GM19240 (cell line): ENCODE measurements at regions not wholly inside any gene's neighbourhood (a gene's known extent, or its start where the extent isn't known, plus 50 kb on each side); places are given as distances from the start of the nearest gene placed in this dataset.

ENCODE experiments used
- DNase-seq: peaks from one replicate; pipeline ENCODE4 v3.0.0; 2011; ENCODE audit warnings: low spot score; ENCODE audit not compliant: insufficient read length

DNA sequence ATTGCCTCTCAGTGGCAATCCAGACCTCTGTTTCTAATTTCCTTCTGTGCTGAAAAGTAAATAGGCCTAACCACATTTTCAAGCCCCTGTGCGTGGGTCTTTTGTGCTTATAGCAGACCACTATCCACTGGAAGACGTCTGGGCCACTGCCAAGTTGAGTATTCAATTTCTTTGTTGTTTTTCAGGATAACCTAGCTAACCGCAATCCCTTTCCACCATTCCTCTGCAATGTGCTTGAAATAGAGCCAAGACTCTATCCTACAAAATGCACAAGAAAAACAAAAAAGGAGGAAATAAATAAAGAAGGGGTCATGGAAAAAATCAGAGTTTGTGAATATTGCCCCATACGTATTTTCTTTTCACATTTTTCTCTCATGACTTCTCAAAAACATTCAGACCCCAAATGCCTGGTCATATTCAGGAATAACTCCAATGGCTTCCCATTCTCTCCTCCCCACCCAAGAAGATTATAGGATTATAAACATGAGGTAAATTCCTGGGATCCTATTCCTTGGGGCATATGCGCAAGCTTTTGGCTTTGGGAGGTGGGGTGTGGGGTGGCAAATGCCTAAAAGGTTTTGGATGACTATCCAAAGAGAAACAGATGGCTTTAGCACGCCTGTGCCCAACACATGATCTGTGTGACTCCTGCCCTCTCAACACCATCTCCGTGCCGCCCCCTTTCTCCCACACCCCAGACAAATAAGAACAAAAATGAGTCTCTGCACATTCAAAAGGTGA, 217.9 kb upstream of the THBS1 start:
- no peak for DNase-seq

DNA sequence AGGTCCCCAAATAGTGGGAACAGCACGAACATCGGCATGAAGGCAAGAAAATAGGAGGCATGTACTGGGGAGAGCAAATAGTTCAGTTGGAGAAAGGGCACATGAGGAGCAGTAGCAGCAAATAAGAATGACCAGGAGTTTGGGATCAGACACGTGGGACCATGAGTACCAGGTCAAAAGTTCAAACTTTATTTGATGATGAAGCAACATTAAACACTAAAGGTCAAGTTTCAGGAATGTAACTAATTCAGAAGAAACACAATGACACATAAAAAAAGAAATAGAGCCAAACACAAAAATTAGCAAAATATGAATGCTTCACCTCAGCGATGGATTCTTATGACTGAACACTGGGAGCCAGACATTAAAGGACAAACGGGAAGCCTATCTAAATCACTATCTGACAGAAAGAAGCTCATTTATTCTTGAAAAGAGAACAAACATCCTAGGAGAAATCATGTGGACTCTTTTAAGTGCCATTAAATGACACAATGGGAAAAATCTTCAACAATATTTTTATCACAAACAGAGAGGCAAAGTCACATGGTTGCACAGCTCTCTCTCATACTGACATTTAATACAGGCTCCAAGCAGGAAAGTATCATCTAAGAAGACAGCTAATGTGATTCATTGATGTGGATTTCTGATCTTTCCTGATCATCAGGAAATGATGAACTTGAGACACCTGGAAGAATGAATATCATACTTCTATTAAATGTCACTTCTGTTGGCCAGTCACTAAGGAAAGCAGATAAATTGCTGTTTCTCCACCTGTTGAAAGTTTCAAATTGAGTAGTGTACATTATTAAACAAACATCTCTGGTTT, 216.9 kb upstream of the THBS1 start:
- no peak for DNase-seq

DNA sequence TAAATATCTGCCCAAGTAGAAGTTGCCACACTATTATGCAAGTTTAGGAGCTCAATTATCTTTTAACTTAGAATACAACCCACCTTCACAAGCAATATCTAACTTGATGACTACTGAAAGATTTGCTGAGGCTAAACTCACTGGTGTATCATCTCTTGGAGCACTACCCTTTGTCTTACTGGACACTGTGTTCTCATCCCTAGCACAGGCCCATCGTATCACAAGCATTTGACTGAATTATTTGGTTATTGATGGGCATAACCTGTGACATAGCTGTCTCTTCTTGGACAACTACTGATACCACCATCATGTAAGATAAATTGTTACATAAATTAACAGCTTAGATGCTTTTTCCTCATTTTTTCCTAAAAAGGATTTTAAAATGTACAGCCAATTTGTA, 216.2 kb upstream of the THBS1 start:
- no peak for DNase-seq

DNA sequence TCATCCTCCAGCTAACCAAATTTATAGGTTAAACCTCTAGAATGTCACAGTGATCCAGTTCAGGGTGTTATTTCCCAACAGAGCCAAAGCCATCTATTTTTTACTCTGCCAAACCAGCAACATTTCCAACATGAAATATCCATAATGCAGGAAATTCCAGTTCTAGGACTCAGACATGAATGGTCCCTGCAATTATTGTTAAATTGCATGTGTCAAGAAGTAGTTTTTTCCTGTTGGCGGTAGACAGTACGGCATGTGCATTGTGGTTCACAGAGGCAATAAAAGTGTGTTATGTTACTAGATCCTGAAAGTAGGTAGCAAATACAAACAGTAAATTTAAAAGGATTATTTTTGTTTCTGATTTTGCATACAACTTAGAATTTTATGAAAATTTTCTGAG, 215.7 kb upstream of the THBS1 start:
- DNase-seq: no peak

DNA sequence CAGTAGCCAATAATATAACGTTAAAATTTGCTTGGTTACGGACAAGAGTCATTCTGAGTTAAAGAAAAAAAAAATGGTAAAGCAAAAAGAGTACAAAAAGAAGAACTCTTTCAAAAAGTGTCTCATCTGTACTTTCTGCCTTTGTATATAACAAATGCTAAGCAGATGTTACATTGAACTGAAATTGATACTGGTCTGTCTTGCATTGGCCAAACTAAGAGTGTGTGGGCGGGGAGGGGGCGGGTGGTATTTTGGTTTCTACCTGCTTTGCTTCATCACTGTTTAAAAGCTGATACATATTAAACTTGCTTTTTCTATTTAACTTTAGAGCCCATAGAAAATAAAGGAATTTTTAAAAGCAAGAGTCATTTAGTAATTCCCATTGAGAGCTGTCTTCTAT, 215.0 kb upstream of the THBS1 start:
- DNase-seq: no peak

DNA sequence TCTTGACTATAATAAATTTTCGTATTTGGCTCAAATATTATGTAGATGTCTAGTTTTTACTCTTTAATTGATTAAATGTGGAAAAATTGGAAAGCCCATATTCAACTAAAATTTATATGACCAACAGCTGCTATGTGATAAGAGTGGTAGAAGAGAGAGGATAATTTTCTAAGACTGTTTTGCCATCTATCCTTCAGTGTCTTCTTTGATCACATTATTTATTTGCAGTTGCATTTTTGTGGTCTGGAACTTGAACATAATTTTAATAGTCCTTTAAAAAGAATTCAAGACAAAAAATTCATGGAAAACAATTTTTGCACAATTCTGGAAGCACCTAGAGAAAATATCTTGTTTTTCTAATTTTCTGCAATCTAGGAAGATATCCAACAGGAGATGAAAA, 213.3 kb upstream of the THBS1 start:
- no peak for DNase-seq

DNA sequence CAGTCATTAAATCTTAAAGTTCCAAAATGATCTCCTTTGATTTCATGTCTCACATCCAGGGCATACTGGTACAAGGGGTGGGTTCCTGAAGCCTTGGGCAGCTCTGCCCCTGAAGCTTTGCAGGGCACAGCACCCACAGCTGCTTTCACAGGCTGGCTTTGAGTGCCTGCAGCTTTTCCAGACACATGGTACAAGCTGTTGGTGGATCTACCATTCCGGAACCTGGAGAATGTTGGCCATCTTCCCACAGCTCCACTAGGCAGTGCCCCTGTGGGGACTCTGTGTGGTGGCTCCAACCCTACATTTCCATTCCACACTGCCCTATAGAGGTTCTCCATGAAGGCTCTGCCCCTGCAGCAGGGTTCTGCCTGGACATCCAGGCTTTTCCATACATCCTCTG, 211.1 kb upstream of the THBS1 start:
- no peak for DNase-seq

DNA sequence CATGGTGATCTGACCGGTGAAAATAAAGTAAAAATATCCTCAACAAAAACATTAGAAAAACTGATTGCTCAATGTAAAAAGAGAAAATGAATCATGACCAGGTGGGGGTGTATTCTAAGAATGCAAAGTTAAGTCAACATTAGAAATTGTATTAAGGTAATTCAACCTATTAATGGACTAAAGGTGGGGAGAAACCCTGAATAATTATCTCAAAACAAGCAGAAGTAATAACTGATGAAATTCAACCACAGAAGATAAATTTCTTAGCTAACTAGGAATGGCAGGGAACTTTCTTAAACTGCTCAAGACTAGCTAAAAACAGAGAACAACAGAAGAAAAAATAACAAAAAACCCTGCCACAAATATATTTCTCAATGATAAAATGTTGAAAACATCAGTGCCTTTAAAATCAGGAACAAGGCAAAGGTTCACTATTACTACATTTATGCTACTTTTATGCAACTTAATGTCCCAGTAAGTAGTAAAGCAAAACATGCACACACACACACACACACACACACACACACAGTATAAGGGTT, 204.4 kb upstream of the THBS1 start:
- no peak for DNase-seq

DNA sequence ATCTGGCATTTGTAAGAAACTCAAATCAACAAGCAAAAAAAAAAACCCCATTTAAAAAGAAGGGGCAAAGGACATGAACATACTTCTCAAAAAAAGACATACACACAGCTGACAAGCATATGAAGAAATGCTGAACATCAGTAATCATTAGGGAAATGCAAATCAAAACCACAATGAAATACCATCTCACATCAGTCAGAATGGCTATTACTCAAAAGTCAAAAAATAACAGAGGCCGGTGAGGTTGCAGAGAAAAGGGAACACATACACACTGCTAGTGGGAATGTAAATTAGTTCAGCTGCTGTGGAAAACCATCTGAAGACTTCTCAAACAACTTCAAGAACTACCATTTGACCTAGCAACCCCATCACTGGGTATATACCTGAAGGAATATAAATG, 199.4 kb upstream of the THBS1 start:
- no peak for DNase-seq

DNA sequence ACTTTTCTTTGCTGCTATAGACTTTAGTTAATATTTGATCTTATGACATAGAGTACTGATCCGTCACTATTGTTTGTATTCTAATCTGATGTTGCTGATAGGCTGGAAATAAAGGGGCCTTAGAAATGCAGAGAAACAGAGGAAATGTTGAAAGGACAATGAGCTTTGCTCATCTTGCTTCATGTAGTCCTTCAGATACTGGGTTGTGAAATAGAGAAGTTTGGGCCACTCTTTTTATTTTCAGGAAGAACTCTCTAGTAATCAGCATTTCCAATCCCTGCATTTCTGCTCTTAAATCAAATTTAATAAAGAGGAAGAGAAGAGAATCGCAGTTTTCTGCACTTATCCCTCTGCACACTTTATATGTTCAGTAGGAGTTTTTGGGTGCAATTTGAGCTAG, 192.8 kb upstream of the THBS1 start:
- no peak for DNase-seq

DNA sequence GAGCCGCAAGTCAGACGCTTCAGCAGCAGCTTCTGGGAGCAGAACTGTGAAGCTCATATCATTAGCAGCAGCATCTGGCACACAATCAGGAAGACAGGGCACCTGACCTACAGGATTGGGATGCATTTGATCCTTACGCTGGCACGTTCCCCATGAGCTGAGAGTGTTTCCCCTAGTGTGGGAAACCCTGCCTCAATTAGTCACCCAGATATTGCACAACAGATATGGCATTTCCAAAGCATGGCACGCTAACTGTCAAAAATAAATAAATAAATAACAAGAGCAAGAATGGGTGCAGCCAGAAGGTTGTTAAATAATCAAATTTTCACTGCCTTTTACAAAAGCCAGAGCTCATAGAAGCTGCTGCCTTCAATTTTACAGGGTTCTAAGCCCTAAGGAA, 189.6 kb upstream of the THBS1 start:
- DNase-seq: no peak

DNA sequence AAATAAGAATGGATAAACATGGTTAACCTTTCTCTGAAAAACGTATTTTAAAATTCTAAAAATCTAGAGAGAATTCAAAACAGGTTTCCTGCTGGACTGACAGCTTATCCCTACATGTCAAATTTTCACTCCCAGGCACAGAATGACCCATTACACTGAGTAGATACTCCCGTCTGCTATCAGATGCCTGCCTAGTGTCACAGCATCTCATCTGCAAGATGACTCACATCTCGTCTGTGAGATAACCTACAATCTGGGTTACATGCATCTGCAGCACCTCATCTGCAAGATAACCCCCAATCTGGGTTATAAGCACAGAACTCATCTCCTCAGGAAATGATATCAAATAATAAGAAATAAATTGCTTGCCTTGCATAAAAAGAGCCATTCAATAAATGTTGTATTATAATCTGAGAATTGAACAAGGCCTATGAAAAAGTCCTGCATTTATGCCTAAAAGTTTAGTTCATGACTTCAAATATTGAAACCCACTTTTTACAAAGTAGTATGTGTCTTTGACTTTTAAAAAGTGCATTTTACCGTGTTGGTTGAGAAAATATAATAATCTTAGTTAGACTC, 188.3 kb upstream of the THBS1 start:
- DNase-seq: no peak

DNA sequence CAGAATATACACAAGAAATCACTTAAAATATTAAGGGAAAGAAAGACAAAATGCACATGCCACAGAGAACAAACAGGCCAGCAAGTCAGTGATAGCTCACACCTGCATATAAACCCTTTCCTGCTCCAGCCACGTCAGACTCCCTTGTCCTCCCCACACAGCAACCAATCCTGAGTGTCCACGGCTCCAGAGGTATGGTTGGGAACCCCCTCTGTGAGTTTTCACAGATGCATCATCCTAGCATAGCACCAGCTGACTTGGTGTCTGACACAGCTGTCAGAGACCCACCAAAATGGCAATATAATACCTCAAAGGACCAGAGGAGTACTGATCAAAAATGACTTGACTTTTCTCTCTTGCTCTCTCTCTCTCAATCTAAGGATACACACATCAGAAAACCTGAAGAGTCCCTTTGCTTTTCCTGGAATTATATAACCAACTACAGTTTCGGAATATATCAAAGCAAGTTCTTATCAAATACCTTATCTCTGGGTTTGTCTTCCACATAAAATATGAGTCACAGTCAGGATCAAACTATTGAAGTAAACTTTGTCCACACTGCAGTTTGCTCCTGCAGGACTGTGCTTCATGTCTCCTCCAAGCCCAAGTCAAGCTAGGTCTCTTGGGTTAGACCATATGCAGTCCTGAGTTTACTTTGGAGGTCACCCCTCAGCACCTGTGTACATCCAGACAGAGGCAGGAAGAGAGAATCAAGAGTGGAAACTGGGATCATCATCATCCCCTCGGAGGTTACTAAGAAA, 187.1 kb upstream of the THBS1 start:
- no peak for DNase-seq

DNA sequence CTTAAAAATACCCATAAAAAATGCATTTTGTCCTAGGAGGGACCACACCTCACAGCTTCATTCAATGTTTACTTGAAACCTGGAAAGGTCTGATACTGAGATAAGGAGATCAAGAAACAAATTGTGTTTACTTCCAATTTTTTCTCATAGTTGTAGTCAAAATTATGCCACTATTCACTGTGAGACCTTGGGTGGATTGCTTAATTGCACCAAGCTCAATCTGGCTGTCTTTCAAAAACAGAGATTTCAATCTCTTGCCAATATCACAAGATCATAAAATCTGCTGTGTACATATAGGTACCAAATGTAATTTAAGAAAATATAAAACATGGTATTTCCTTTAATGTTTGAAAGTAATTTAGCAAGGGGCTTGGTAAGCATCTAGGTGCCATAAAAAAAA, 186.4 kb upstream of the THBS1 start:
- no peak for DNase-seq

DNA sequence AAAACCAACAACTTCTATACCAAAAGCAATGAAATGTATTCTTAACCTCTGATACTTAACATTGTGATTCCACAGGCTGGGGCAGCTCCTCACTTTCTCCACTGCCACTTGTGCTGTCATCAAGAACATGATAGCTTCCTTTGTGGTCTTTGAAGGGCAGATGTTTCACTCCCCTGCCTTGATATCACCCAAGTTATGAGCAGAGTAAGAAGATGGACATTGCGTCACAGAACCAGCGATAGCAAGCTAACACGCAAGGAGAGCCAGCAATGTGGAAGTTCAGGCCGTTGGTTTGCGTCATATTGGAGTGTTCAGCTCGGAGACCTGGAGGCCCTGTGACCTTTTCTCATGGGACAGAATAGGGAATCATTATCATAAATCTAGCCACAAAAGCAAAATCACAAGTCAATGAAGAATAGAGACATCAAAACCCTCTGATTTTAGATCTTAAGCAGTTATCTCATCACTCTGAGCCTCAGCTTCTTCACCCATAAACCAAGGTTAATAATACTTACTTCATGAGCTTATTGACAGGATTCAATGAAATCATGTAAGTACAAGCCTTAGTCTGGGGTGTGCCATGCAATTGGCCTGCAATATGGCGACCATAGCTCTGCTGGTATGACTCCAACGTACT, 183.8 kb upstream of the THBS1 start:
- DNase-seq: no peak

DNA sequence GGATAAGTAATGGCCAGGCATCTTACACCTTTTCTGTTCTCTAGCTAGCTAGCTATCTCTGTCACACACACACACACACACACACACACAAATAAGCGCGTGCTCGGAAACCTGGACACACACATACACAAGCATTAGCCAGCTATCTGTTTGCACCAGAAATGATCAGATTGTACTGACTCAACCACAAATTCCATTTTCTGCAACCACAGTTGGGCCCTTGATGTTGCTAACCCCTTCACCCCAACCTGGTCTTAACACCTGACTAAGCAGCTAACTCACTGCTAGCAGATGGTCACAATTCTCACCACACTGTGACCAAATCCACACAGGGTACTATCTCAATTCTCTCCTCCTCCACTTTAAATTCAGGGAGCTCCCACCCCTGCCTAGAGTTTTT, 183.0 kb upstream of the THBS1 start:
- DNase-seq: no peak

DNA sequence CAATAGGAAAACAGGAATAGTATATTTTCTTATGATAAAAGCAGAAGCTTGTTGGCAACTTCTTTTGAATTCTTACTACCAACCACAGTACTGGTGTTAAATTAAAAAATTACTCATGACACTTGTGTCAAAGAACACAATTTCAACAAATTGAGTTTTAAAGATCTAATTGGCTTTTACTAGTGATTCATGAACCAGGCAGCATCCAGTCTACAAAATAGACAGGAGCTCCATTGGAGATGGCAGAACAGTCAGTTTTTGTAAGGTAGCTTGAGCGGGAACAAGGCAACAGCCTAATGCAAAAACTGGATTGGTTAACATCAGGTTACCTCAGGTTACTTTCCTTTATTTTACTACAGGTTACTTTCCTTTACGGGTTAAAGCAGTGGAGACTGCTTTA, 181.3 kb upstream of the THBS1 start:
- DNase-seq: no peak

DNA sequence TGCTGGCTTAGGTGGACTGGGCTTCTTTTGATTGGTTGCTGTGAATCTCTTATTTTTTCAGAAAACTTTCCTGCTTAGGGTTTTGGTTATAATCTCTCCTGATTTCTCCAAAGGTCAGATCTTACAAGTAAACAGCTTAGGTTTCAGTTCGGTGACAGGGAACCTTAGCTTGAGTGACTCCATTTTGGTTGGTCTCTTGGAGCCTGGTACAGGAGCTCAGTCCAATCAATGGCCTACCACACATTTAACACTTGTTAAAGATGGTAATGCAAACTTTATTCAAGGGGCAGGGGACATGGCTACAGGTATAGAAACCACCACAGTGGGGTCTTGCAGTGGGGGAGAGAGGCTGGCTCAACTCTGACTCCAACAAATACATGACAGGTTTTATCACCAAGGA, 180.9 kb upstream of the THBS1 start:
- no peak for DNase-seq

DNA sequence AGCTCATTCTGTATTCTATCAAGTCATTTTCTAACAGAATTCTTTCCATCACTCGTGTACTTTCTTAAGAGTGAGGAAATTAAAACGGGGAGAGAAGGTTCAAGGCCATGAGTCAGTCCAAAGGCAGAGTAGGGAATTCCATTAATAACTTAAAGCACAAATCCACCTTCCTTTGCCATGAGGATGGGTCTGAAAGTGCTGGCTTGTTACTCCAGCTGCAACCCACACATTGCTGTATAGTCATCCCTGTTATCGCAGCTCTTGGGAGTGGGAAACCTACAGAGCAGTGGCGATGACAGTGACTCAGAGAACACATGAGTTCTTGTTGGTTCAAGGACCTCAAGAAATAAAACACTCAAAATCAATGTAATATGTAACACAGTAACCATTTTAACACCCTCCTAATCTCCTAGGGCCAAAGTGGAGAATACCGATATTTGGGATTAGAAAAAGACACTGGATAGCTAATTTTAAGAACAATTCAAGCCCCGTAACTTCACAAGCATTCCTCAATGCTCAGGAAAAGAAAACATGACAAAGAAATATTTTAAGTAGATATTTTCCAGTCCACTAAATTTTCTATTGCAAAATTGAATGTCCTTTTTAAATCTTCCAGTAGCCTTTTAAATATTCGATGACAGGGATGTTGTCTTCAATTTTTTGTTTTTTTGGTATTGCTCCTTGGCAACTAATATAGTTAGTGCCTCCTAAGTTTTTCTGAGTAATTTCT, 179.9 kb upstream of the THBS1 start:
- no peak for DNase-seq

DNA sequence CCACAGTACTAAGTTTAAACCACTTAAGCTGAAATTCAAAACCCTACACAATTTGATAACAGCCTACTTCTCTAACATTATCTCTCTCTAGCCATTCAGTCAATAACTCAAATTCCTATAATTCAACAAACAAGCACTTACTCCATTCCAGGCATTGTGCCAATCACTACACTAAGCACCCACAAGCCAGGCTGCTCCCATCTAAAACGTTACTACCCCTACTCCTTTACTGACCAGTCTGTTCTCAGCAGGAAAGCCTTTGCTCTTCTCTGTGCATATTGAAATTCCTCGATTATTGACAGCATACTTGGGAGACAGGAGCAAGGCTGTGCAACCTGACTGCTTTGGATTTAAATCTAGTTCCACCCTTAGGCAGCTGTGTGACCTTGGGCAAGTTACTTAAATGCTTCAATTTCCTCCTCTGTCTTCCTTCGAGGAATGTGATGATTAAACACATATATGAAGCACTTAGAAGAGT, 177.2 kb upstream of the THBS1 start:
- no peak for DNase-seq
